HepG2 (cell line): ENCODE measurements at regions not wholly inside any gene's neighbourhood (a gene's known extent, or its start where the extent isn't known, plus 50 kb on each side); places are given as distances from the start of the nearest gene placed in this dataset.

Experiments used
- ATF3 ChIP-seq: sonication (generic); formaldehyde crosslinking; IDR thresholded peaks from 2 replicates; pipeline ENCODE4 v1.4.0; 2020; ENCODE audit warnings: missing genetic modification reagents
- CTCF ChIP-seq: sonication (generic); formaldehyde crosslinking; IDR thresholded peaks from 2 replicates; pipeline ENCODE4 v1.5.0; 2020; ENCODE audit warnings: mild to moderate bottlenecking, missing genetic modification reagents, moderate library complexity
- EP300 ChIP-seq, 3 experiments: sonication (generic) in 1 of 3; formaldehyde crosslinking in 1 of 3; IDR thresholded peaks; 2 replicates each; pipeline versions ENCODE4 v1.5.1 to v1.6.1; 2011 to 2020; ENCODE audit warnings: low read depth in 2 of 3, low read length in 2 of 3, borderline replicate concordance in 1 of 3, improper control_type of control experiment in 1 of 3, mild to moderate bottlenecking in 1 of 3, missing genetic modification reagents in 1 of 3, moderate library complexity in 1 of 3
- FOXP1 ChIP-seq, 2 experiments: fragments of 450-650 bp in 1 of 2; IDR thresholded peaks; 2 replicates each; pipeline ENCODE4 v1.6.1; 2017 to 2018; ENCODE audit warnings: antibody characterized with exemption in 1 of 2
- IKZF1 ChIP-seq: fragments of 450-650 bp; IDR thresholded peaks from 2 replicates; pipeline ENCODE4 v1.7.1; 2016
- KDM5A ChIP-seq: fragments of 200-600 bp; sonication (generic); IDR thresholded peaks from 2 replicates; pipeline ENCODE4 v1.7.0; 2018; ENCODE audit warnings: antibody characterized with exemption, mild to moderate bottlenecking, low read length, borderline replicate concordance
- MLX ChIP-seq: IDR thresholded peaks from 2 replicates; pipeline ENCODE4 v1.6.1; 2016
- STAT6 ChIP-seq: sonication (generic); formaldehyde crosslinking; IDR thresholded peaks from 2 replicates; pipeline ENCODE4 v1.4.0; 2020; ENCODE audit warnings: missing genetic modification reagents, mild to moderate bottlenecking, borderline replicate concordance
- TBP ChIP-seq: sonication (generic); formaldehyde crosslinking; IDR thresholded peaks from 2 replicates; pipeline ENCODE4 v1.5.0; 2020; ENCODE audit warnings: missing genetic modification reagents
- XRCC5 ChIP-seq: fragments of 200-400 bp; formaldehyde crosslinking; optimal IDR thresholded peaks from 2 replicates; pipeline ENCODE3; 2017; ENCODE audit warnings: mild to moderate bottlenecking, low read length
- YEATS2 ChIP-seq: sonication (generic); formaldehyde crosslinking; IDR thresholded peaks from 2 replicates; pipeline ENCODE4 v1.4.0; 2020; ENCODE audit warnings: missing genetic modification reagents, borderline replicate concordance
- ZNF274 ChIP-seq: sonication (generic); formaldehyde crosslinking; IDR thresholded peaks from 2 replicates; pipeline ENCODE4 v1.5.1; 2020; ENCODE audit warnings: mild to moderate bottlenecking, missing genetic modification reagents
- ZNF280B ChIP-seq: sonication (generic); formaldehyde crosslinking; IDR thresholded peaks from 2 replicates; pipeline ENCODE4 v1.5.0; 2020; ENCODE audit warnings: missing genetic modification reagents, mild to moderate bottlenecking, borderline replicate concordance
- ZZZ3 ChIP-seq: sonication (generic); formaldehyde crosslinking; IDR thresholded peaks from 2 replicates; pipeline ENCODE4 v1.4.0; 2020; ENCODE audit warnings: missing genetic modification reagents, mild to moderate bottlenecking, borderline replicate concordance

GRCh38 chrX:39640866-39641265 is 456.9 kb downstream of the BCOR start:
- TF ChIP-seq ZNF280B (CRISPR knock-in tag) (no peak), ATF3 (CRISPR knock-in tag) (no peak), EP300 (IDR thresholded peaks at IDR 0.05; ENCODE audit: low read depth in 2 of 2, low read length in 2 of 2) (no peak), EP300 (CRISPR knock-in tag; IDR thresholded peaks at IDR 0.05; ENCODE audit: borderline replicate concordance) (no peak), ZZZ3 (CRISPR knock-in tag) (no peak), CTCF (CRISPR knock-in tag) (no peak), XRCC5 (no peak), TBP (CRISPR knock-in tag) (no peak), MLX (no peak), FOXP1 (IDR thresholded peaks at IDR 0.05) (no peak), FOXP1 (CRISPR knock-in tag; IDR thresholded peaks at IDR 0.05) (no peak), KDM5A (no peak), STAT6 (CRISPR knock-in tag) (no peak), YEATS2 (CRISPR knock-in tag) (no peak), ZNF274 (CRISPR knock-in tag) (no peak), IKZF1 (no peak)
